ENCODE measurements at regions not wholly inside any gene's neighbourhood (a gene's known extent, or its start where the extent isn't known, plus 50 kb on each side); places are given as distances from the start of the nearest gene placed in this dataset.
A peak's percentile ranks its signal among the peaks of the same experiment; 100 is the strongest.
"Not testable (repeated sequence)": the region's sequence is repeated elsewhere in the genome, so short reads cannot be mapped to it uniquely, and the experiment has no call there.

GRCh38 chr9:88821033-88821745 is 170.1 kb upstream of the S1PR3 start:
- no peak for DNase-seq

DNA sequence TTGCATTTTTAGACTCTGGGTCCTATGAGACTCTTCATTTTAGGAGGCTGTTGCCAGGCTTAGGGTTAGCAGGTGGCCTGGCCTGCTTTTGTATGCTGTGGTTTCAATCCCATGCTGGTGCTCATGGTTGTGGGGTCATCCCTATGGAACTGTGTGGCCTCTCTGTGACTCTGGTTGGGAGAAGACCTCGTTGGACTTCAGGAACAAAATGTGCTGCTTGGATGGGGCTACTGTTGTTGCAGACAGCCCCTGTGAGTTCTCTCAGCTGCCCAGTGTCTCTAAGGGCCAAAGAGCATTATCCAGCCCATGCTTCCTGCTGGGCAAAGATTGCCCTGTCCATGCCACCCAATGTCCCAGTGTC is 169.5 kb upstream of the S1PR3 start:
- no peak for DNase-seq

DNA sequence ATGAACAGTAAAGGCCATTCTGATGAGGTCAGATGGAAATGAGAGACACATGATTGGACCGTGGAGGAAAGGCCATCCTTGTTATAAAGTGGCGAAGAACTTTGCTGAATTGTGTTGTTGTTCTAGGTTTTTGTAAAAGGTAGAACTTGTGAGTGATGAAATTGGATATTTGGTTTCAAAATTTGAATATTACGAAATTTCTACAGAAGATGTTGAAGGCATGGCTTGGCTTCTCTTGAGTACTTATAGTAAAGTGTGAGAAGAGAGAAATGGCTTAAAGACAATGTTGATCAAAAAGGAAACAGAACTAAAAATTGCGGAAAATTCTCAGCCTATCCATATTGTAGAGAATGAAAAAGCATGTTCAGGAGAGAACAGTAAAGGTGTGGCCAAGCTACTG is 166.6 kb upstream of the S1PR3 start:
- no peak for DNase-seq

DNA sequence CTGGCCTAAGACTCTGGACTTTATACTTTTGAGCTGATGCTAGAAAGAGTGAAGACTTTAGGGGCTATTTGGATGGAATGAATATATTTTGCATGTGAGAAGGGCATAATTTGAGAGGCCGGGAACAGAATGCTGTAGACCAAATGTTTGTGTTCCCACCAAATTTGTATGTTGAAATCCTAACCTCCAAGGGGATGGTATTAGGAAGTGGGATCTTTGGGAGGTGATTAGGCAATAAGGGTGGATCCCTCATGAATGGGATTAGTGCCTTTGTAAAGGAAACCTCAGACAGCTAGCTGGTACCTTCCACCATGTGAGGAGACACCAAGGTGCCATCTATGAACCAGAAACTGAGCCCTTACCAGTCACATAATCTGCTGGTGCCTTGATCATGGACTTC is 165.1 kb upstream of the S1PR3 start:
- DNase-seq = no peak

DNA sequence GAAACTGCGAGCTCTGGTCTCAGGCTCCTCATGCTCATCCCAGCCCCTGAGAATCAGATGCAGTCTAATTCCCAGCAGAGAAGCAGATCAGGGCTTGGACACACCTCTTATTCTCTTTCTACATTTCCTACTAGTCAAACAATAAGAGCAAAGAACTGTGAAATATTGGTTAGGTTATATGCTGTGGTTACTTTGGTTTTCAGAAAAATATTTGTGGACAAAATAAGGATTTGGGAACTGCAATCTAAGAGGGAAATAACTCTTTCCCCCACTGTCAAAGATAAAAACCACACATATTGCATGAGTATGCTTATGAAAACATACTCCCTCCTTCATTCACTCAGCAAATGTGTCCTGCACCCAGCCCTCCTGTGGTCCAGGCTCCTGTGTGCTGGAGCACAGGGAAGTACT is 164.5 kb upstream of the S1PR3 start:
- DNase-seq = no peak

DNA sequence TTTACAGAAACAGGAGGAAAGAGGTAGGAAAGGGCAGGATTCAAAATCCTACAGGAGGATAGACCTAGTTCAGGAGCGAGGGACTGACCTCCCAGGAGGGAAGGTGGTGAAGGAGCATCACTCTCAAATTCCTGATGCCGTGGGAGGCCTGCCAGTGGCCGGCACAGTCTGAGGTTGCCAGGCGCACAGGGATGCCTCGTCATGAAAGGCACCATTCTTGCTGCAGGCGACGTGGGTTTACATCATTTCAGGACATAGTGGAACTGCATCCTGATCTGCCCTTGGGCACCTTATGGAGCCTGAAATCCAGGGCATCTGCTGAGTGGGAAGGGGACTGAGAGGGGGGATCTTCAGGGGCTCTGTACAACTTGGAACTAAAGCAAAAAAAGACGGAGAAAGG is 163.2 kb upstream of the S1PR3 start:
- DNase-seq = no peak

- no peak for DNase-seq
Observed at GRCh38 chr9:88828492-88828974, 162.7 kb upstream of the S1PR3 start.

DNA sequence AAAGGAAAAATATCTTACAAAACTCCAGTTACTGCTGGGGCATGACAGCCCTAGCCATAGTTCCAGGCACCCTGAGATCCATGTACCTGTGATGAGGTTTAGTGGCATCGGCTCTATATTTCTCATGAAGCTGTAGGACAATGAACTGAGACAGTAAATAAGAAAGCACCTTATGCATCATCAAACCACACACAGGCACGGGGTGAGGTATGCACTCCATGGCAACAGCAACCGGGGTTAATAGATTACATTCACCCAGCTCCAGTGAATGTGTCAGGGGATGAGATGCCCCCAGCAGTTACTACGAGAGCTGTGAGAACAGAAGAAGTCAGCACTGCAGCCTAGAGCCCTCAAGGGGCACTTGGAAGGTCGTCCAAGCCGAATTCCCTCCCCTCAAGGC is 162.0 kb upstream of the S1PR3 start:
- peak; percentile 51 for DNase-seq

- DNase-seq = no peak
Observed at GRCh38 chr9:88831713-88832407, 159.4 kb upstream of the S1PR3 start.

- no peak for DNase-seq
Observed at GRCh38 chr9:88833946-88834345, 157.3 kb upstream of the S1PR3 start.

- DNase-seq = no peak
Observed at GRCh38 chr9:88835038-88835466, 156.2 kb upstream of the S1PR3 start.

GRCh38 chr9:88835772-88836171 is 155.5 kb upstream of the S1PR3 start:
- no peak for DNase-seq

GRCh38 chr9:88837731-88838130 is 153.5 kb upstream of the S1PR3 start:
- DNase-seq = no peak

- not testable (repeated sequence) for DNase-seq
Observed at GRCh38 chr9:88849878-88850277, 141.4 kb upstream of the S1PR3 start.

- DNase-seq = no peak
Observed at GRCh38 chr9:88852794-88853193, 138.5 kb upstream of the S1PR3 start.

- no peak for DNase-seq
Observed at GRCh38 chr9:88870627-88871026, 120.6 kb upstream of the S1PR3 start.

DNA sequence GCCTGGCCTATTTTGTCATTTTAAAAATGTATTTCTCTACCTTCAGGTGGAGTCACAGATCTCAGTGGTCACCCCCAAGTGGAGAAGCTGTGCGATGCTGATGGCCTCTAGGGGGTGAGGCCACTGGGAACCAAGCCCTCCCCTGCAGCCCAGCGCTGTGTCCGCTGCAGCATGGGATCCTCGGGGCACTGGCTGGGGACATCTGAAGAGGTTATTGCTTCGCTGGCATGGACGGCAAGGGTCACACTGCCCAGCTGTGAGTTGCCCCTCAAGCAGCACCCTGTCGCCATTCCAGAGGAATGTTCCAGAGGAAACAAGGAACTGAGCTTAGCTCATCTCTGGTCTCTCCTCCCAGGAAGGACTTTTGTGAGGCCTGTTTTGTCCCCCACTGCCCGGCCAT is 119.6 kb upstream of the S1PR3 start:
- no peak for DNase-seq

- DNase-seq = no peak
Observed at GRCh38 chr9:88872192-88872946, 118.9 kb upstream of the S1PR3 start.

DNA sequence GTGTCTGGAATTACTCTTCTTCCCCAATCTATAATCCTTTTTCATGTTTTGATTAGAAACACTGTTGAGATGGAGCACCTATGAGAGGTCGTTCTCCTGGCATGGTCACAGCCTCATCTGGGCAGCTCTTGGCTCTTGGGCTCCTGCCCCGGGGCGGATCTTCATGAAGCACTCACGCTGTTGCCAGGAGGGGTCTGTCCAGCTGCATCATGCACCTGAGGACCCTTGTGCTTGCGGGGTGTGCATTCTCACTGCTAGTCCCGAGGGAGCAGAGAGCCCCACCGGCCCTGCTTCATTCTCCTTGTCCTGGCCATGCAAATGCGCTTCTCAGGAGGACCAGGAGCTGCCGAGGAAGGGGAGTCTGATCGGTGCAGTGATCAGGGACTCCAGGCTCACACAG is 117.6 kb upstream of the S1PR3 start:
- no peak for DNase-seq

DNA sequence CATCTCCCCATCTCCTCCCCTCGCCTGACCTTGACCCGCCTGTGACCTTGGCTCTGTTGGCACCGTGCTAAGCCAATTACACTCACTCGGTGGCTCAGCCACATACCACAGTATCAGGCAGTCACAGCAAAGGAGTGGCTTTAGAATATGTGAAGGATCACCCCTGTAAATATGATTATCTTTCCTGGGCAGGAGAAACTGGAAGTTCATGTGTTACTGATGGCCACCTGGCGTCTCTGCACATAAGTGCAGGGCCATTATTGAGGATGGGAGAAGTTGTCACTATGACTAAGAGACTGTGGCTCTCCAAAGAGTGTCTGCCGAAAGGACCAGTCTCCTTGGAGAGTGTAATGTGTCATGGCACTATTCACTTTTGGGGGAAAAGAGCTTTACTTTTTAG is 116.9 kb upstream of the S1PR3 start:
- no peak for DNase-seq

GRCh38 chr9:88875400-88876120 is 115.7 kb upstream of the S1PR3 start:
- no peak for DNase-seq

- no peak for DNase-seq
Observed at GRCh38 chr9:88880199-88880598, 111.1 kb upstream of the S1PR3 start.

GRCh38 chr9:88884291-88884690 is 107.0 kb upstream of the S1PR3 start:
- not testable (repeated sequence) for DNase-seq
